Pancreas (tissue), 10 donors: ENCODE measurements at regions not wholly inside any gene's neighbourhood (a gene's known extent, or its start where the extent isn't known, plus 50 kb on each side); places are given as distances from the start of the nearest gene placed in this dataset.

ENCODE experiments used
- ATAC-seq, 4 donors: fragments of 200-7000 bp; cut with Tn5 transposase; one replicate each; pipeline versions ENCODE4 v1.8.0 to v1.9.1; 2020; ENCODE audit warnings: mild to moderate bottlenecking in 4 of 4, moderate library complexity in 4 of 4
- DNase-seq, 6 donors: peaks; one replicate each; pipeline ENCODE4 v3.0.0-alpha.2; 2020
- FAIRE-seq: peaks from 2 replicates; lab custom pipeline; 2012; peaks lifted over from hg19 to GRCh38; lab: Jason Lieb, UNC
- H3K27ac ChIP-seq, 4 donors: fragments of 200-600 bp; sonication (generic); 1 replicate in 3 of 4; 2 replicates in 1 of 4; pipeline versions ENCODE4 v1.5.0 to v1.8.0; 2020
- H3K27me3 ChIP-seq, 4 donors: fragments of 200-600 bp; one replicate each; pipeline ENCODE4 v1.8.0; 2021
- H3K36me3 ChIP-seq, 3 donors: fragments of 200-600 bp; sonication (generic) in 1 of 3; one replicate each; pipeline versions ENCODE4 v1.5.0 to v1.8.0; 2020 to 2021
- H3K4me1 ChIP-seq, 3 donors: fragments of 200-600 bp; one replicate each; pipeline ENCODE4 v1.8.0; 2021
- H3K4me3 ChIP-seq, 4 donors: fragments of 200-600 bp; sonication (generic) in 2 of 4; one replicate each; pipeline versions ENCODE4 v1.5.0 to v1.8.0; 2020 to 2021
- H3K9me3 ChIP-seq, 4 donors: fragments of 200-600 bp; one replicate each; pipeline ENCODE4 v1.8.0; 2021
- WGBS, 2 donors: extraction: QIAGEN DNeasy Blood & Tissue Kit; methylation state at CpG; one replicate each; pipeline ENCODE4 v1.1.7; 2013; 5-methylcytosine and 5-hydroxymethylcytosine counted together
- intact Hi-C, 3 donors: fragments of 100-400 bp; cut with DNase I; formaldehyde crosslinking; loops; one replicate each; pipeline versions ENCODE4 v1.11.1 to v1.14.2; 2022
- TF ChIP-seq, protein P1 (sequence below), 4 donors: fragments of 200-600 bp; sonication (generic) in 3 of 4; IDR thresholded peaks; one replicate each; pipeline versions ENCODE4 v1.5.0 to v1.8.0; 2021; ENCODE audit warnings: antibody characterized with exemption in 4 of 4
- donor health status: healthy with polysubstance abuse.
- donor health status: DM: no; HTN: no; CAD: no; lungs with moderate emphysema.
- donor health status: DM: no; HTN: no; CAD: no.
- donor health status: control.
- donor health status: control.
- donor health status: Bipolar disorder and iron deficiency.
- donor health status: DM: yes; HTN: yes; CAD: no.
- donor health status: DM: no; HTN: no; CAD: no.
- donor health status: DM: no; HTN: no; CAD: no.
- donor health status: DM: yes; HTN: yes; CAD: no.

DNA sequence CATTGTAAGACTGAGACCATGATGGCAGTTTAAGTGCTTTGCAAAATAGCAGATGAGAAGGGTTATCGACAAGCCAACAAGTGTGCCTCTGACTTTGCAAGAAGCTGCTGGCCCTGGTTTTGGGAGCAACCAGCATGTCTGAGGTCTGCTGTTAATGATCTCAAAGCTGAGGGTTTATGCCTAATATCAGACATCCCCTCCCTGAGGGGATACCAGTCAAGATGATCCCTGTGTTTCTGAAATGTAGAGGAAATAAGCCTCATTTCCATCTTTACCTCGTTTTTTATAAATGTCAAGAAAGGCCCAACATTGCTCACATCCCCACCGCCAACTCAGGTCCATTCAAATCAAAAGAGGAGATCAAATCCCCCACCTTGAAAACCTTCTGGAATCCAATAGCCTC is 120.6 kb downstream of the MYCN start:
- no peaks in the 10 kb centered on the region for H3K36me3 ChIP-seq
- ATAC-seq, result no peak
- 73 to 78% methylated on average over 3 of the region's 3 CpGs for whole genome bisulfite sequencing, 2 donors
- intact Hi-C loops, result no loop called here
- TF ChIP-seq, protein P1, sequence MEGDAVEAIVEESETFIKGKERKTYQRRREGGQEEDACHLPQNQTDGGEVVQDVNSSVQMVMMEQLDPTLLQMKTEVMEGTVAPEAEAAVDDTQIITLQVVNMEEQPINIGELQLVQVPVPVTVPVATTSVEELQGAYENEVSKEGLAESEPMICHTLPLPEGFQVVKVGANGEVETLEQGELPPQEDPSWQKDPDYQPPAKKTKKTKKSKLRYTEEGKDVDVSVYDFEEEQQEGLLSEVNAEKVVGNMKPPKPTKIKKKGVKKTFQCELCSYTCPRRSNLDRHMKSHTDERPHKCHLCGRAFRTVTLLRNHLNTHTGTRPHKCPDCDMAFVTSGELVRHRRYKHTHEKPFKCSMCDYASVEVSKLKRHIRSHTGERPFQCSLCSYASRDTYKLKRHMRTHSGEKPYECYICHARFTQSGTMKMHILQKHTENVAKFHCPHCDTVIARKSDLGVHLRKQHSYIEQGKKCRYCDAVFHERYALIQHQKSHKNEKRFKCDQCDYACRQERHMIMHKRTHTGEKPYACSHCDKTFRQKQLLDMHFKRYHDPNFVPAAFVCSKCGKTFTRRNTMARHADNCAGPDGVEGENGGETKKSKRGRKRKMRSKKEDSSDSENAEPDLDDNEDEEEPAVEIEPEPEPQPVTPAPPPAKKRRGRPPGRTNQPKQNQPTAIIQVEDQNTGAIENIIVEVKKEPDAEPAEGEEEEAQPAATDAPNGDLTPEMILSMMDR (IDR thresholded peaks at IDR 0.05), result no peak
- H3K9me3 ChIP-seq, result no peaks in the 10 kb centered on the region
- H3K4me1 ChIP-seq, result no peaks in the 10 kb centered on the region
- no peak for FAIRE-seq
- no peak for DNase-seq
- H3K4me3 ChIP-seq, result no peak overlapping the region
- H3K27me3 ChIP-seq, result no peaks in the 10 kb centered on the region
- H3K27ac ChIP-seq, result no peak overlapping the region

GRCh38 chr2:16060125-16060935 is 120.0 kb downstream of the MYCN start:
- no peaks in the 10 kb centered on the region for H3K36me3 ChIP-seq
- no peak overlapping the region for H3K4me3 ChIP-seq
- intact Hi-C loops, result no loop called here
- 64 to 65% methylated on average over 3 of the region's 3 CpGs for WGBS, 2 donors
- TF ChIP-seq, protein P1 (IDR thresholded peaks at IDR 0.05), result no peak
- no peak overlapping the region for H3K27ac ChIP-seq
- H3K27me3 ChIP-seq, result no peaks in the 10 kb centered on the region
- ATAC-seq, result no peak
- no peak for DNase-seq
- FAIRE-seq, result no peak
- H3K9me3 ChIP-seq, result no peaks in the 10 kb centered on the region
- H3K4me1 ChIP-seq, result no peaks in the 10 kb centered on the region

GRCh38 chr2:16059393-16060016 is 119.2 kb downstream of the MYCN start:
- intact Hi-C loops, result no loop called here
- Histone ChIP-seq H3K36me3 (no peaks in the 10 kb centered on the region), H3K9me3 (no peaks in the 10 kb centered on the region), H3K4me3 (no peak overlapping the region), H3K4me1 (no peaks in the 10 kb centered on the region), H3K27ac (no peak overlapping the region), H3K27me3 (no peaks in the 10 kb centered on the region)
- FAIRE-seq, result no peak
- DNase-seq, result no peak
- no peak for ATAC-seq
- 82 to 90% methylated on average over 4 of the region's 4 CpGs for WGBS, 2 donors
- TF ChIP-seq, protein P1 (IDR thresholded peaks at IDR 0.05), result no peak

DNA sequence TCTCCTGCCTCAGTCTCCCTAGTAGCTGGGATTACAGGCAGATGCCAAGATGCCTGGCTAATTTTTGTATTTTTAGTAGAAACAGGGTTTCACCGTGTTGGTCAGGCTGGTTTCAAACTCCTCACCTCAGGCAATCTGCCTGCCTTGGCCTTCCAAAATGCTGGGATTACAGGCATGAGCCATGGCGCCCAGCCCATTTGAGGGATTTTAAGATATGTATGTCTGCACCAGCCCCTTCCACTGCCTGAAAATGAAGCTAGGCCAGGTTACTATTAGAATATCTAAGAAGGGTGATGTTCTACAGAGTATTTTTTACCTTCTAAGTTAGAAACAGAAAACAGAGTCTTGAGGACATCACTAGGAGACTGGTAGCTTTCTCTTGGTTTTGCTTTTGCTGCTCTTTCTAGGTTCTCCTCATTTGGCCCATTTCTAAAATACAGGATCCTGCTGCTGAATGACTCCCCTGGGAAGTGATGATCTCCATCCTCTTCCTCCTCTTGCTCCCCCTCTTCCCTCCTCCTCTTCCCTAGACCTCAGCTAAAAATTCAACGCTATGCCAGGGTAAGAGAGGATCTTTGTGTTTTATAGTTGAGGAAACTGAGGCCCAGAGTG is 118.5 kb downstream of the MYCN start:
- FAIRE-seq (no peak), DNase-seq (no peak), ATAC-seq (no peak)
- Histone ChIP-seq H3K27me3 (no peaks in the 10 kb centered on the region), H3K36me3 (no peaks in the 10 kb centered on the region), H3K4me1 (no peaks in the 10 kb centered on the region), H3K4me3 (no peak overlapping the region), H3K27ac (no peak overlapping the region), H3K9me3 (no peaks in the 10 kb centered on the region)
- 84 to 91% methylated on average over 3 of the region's 3 CpGs for WGBS, 2 donors
- intact Hi-C loops, result no loop called here
- TF ChIP-seq, protein P1 (IDR thresholded peaks at IDR 0.05), result no peak
